ENCODE measurements at regions not wholly inside any gene's neighbourhood (a gene's known extent, or its start where the extent isn't known, plus 50 kb on each side); places are given as distances from the start of the nearest gene placed in this dataset.

DNA sequence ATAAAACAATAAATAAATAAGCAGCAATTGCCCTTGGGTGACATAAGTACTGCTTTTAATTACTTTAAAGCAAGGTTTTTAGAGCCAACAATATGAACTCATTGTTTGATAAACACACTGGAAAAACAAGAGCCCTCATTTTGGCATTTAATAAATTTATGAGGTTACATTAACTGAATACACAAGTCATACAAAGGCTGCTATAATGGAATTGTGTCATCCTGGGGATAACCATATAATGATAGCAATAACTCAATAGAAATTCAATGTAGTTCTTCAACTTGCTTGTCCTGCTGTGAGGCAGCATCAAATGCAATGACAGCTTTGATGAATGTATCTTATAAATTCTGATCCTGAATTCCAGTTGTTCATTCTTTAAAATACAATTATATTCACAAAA, 1512.5 kb downstream of the STIM2 start:
- no peak for DNase-seq (ENCODE audit: low read depth in 1 of 2, low spot score in 1 of 2)
- in situ Hi-C loops (cut with HindIII; ENCODE audit: low pct_unique_long_range_greater_than_20kb, low sequenced_read_pairs), result no loop called here
- no peak for TF ChIP-seq JUND (IDR thresholded peaks at IDR 0.05; ENCODE audit: low read depth)

DNA sequence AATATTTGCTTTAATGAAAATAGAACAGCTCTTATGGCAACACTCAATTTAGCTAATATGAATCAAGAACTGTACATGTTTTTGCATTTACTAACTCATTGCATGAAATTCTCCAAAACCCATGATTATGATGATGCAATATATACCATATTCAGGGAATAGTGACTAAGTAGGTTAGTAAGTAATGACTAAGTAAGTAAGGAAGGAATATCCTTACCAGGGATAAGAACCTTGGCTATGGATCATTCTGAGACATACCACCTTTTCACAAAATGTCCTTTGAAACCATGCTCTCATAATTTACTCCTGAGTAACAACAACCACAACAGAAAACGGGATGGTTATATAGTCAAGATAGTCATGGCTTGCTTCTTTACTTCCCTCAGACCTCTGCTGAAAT, 1513.0 kb downstream of the STIM2 start:
- TF ChIP-seq JUND (IDR thresholded peaks at IDR 0.05; ENCODE audit: low read depth), result no peak
- in situ Hi-C loops (cut with HindIII; ENCODE audit: low pct_unique_long_range_greater_than_20kb, low sequenced_read_pairs), result no loop called here
- DNase-seq (ENCODE audit: low read depth in 1 of 2, low spot score in 1 of 2), result no peak

DNA sequence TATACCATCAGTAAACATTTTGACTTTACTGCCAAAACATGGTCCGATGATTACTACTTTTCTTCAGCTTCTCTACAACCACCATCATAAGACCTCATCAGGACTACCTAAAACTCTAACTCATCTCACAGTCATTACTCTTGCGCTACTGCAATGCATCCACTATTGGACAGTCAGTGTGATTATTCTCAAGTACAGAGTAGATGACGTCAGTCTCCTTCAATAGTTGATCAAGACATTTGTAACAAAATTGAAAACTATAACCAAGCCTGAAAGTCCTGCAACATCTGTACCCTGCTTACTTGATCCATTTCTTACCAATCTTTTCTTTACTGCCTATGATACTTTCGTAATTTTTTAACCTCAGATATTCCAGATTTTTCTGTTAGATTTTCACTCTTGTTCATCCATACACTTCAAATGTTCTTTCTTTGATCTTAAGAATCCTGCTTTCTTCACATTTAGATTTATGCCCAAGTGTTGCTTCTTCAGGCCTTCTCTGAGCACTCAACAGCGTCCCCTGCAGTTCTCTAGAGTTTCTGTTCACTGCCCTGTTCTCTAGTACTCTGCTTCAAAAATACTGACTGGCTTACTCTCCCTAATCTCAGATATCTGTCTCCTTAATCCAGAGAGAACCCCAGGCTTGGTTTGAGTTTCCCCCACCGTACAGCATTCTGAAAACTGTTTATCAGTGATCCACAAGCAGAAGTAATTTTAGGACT, 1517.6 kb downstream of the STIM2 start:
- no peak for TF ChIP-seq JUND (IDR thresholded peaks at IDR 0.05; ENCODE audit: low read depth)
- DNase-seq (ENCODE audit: low read depth in 1 of 2, low spot score in 1 of 2), result no peak
- in situ Hi-C loops (cut with HindIII; ENCODE audit: low pct_unique_long_range_greater_than_20kb, low sequenced_read_pairs), result no loop called here

DNA sequence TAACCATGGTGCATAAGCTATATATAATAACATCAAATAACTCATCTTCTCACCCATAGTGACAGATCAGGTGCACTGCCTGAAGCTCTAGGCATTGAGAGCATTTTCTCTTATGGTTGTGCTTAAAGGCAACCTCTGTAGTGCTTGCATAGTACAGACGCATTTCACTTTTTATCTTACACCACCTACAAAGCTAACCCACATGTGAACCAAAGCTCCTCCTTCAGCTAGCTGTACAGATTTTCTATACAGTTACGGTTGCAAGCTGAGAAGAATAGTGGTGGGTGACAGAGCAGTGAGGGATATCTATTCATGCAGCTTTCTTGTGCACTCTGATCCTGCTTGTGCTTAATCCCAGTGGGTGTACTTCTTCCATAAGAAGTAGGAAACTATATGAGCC, 1525.2 kb downstream of the STIM2 start:
- no peak for DNase-seq (ENCODE audit: low read depth in 1 of 2, low spot score in 1 of 2)
- no peak for TF ChIP-seq JUND (IDR thresholded peaks at IDR 0.05; ENCODE audit: low read depth)
- in situ Hi-C loops (cut with HindIII; ENCODE audit: low pct_unique_long_range_greater_than_20kb, low sequenced_read_pairs), result no loop called here

DNA sequence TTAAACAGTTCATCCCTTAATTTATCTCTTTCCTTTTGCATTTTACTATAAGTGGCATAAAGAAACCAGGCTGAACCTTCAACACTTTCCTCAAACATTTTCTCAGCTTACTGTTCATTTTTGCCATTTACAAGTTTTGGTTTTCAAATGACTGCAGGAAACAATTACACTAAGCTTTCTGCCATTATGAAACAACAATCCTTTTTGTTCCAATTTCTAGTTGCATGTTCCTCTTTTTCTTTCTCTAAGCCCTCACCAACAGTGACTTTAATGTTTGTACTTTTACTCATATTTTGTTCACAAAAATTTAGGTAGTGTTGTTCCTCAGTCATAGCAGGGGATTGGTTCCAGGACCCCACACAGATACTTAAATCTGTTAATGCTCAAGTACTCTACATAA, 1526.1 kb downstream of the STIM2 start:
- DNase-seq (ENCODE audit: low read depth in 1 of 2, low spot score in 1 of 2), result no peak
- in situ Hi-C loops (cut with HindIII; ENCODE audit: low pct_unique_long_range_greater_than_20kb, low sequenced_read_pairs), result no loop called here
- no peak for TF ChIP-seq JUND (IDR thresholded peaks at IDR 0.05; ENCODE audit: low read depth)

DNA sequence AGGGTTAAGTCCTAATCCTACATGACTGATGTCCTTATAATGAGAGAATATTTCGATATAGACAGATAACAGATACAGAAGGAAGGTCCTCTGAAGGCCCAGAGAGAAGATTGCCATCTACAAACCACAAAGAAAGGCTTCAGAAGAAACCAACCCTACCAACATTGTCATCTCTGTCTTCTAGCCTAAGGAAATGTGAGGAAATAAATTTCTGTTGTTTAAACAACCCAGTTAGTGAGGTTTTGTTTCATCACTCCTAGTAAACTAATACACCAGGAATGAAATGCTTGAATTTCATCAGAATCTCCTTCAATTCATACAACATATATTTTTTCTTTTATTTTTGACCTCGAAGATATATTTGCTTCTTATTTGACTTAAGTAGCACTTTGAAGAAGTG, 1527.8 kb downstream of the STIM2 start:
- in situ Hi-C loops (cut with HindIII; ENCODE audit: low pct_unique_long_range_greater_than_20kb, low sequenced_read_pairs), result no loop called here
- no peak for TF ChIP-seq JUND (IDR thresholded peaks at IDR 0.05; ENCODE audit: low read depth)
- DNase-seq (ENCODE audit: low read depth in 1 of 2, low spot score in 1 of 2), result no peak

DNA sequence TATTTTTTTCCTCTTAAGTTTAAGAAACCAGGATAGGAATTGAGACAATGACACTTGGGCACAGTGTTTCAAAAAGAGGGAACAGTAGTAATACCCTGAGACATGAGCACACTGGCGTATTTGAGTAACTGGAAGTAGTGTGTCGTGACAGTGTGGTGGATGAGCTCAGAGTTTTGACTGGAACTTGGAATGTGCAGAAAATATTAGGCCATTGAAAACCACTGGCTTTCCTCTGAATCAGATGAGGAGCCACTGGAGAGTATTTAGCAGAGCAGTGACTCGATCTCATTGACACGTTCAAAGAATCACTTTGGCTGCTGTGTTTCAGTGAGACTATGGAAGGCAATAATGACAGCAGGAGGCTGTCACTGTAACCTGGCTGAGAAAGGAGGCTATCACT, 1531.2 kb downstream of the STIM2 start:
- in situ Hi-C loops (cut with HindIII; ENCODE audit: low pct_unique_long_range_greater_than_20kb, low sequenced_read_pairs), result no loop called here
- no peak for DNase-seq (ENCODE audit: low read depth in 1 of 2, low spot score in 1 of 2)
- TF ChIP-seq JUND (IDR thresholded peaks at IDR 0.05; ENCODE audit: low read depth), result no peak

DNA sequence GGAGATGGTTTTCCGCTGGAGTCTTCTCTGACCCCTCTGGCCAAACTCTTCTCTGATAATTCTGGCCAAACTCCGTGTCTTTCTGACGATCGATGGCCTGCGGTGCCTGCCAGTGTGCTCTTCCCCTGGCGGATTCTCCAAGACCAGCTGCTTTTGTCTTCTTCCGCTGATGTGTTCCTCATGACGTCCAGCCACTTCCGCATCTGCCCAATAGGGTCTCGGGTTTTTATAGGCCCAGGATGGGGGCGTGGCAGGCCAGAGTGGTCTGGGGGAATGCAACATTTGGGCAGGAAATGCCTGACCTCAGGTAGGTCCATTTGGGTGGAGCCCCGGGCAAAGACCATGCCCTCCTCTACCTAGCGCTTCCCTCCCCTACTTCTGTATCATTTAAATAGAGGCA, 1542.1 kb downstream of the STIM2 start:
- DNase-seq (ENCODE audit: low read depth in 1 of 2, low spot score in 1 of 2), result no peak
- in situ Hi-C loops (cut with HindIII; ENCODE audit: low pct_unique_long_range_greater_than_20kb, low sequenced_read_pairs), result no loop called here
- no peak for TF ChIP-seq JUND (IDR thresholded peaks at IDR 0.05; ENCODE audit: low read depth)

DNA sequence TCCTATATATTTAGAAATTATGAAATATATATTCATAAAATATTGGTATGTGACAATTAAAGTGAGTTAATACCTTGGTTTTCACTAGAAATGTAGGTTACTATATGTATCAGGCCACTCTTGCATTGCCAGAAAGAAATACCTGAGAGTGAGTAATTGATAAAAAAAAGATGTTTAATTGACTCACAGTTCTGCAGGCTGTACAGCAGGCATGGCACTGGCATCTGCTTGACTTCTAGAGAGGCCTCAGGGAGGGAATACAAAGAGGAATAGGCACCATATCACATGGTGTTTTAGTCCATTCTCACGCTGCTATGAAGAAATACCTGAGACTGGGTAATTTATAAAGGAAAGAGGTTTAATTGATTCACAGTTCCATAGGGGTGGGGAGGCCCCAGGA, 1560.6 kb downstream of the STIM2 start:
- in situ Hi-C loops (cut with HindIII; ENCODE audit: low pct_unique_long_range_greater_than_20kb, low sequenced_read_pairs), result no loop called here
- TF ChIP-seq JUND (IDR thresholded peaks at IDR 0.05; ENCODE audit: low read depth), result no peak
- no peak for DNase-seq (ENCODE audit: low read depth in 1 of 2, low spot score in 1 of 2)

DNA sequence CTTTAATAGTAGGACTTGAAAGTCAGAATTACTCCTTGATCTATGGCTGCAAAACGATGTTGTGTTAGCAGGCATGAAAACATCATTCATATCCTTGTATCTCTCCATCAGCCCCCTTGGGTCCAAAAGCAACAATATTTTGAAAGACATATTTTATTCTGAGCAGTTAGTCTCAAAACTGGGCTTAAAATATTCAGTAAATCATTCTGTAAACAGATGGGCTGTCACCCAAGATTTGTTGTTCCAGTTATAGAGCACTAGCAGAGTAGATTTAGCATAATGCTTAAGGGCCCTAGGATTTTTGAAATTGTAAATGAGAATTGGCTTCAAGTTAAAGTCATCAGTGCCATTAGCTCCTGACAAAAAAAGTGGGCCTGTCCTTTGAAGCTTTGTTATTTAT, 1565.6 kb downstream of the STIM2 start:
- in situ Hi-C loops (cut with HindIII; ENCODE audit: low pct_unique_long_range_greater_than_20kb, low sequenced_read_pairs), result no loop called here
- DNase-seq (ENCODE audit: low read depth in 1 of 2, low spot score in 1 of 2), result no peak
- TF ChIP-seq JUND (IDR thresholded peaks at IDR 0.05; ENCODE audit: low read depth), result no peak

DNA sequence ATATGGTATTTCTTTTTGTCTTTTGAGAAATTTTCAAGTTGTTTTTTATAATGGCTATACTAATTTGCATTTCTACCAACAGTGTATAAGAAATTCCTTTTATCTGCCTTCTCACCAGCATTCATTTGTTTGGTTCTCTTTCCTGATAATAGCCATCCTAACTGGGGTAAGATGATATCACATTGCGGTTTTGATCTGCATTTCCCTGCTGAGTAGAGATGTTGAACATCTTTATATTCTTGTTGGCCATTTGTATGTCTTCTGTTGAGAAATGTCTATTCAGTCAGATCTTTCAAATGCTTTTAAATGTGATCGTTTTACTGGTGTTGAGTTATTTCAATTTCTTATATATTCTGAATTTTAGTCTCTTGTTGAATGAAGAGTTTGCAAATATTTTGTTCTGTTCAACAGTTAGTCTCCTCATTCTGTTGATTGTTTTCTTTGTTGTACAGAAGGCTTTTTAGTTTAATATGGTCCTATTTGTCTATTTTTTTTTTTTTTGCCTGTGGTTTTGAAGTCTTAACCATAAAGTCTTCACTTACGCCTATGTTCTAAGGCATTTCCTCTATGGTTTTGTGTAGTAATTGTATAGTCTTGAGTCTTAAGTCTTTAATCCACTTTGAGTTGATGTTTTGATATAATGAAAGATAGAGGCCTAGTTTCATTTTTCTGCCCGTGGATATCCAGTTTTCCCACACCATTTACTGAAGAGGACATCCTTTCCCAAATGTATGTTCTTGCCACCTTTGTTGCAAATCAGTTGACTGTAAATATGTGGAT, 1566.9 kb downstream of the STIM2 start:
- in situ Hi-C loops (cut with HindIII; ENCODE audit: low pct_unique_long_range_greater_than_20kb, low sequenced_read_pairs), result no loop called here
- no peak for DNase-seq (ENCODE audit: low read depth in 1 of 2, low spot score in 1 of 2)
- no peak for TF ChIP-seq JUND (IDR thresholded peaks at IDR 0.05; ENCODE audit: low read depth)

DNA sequence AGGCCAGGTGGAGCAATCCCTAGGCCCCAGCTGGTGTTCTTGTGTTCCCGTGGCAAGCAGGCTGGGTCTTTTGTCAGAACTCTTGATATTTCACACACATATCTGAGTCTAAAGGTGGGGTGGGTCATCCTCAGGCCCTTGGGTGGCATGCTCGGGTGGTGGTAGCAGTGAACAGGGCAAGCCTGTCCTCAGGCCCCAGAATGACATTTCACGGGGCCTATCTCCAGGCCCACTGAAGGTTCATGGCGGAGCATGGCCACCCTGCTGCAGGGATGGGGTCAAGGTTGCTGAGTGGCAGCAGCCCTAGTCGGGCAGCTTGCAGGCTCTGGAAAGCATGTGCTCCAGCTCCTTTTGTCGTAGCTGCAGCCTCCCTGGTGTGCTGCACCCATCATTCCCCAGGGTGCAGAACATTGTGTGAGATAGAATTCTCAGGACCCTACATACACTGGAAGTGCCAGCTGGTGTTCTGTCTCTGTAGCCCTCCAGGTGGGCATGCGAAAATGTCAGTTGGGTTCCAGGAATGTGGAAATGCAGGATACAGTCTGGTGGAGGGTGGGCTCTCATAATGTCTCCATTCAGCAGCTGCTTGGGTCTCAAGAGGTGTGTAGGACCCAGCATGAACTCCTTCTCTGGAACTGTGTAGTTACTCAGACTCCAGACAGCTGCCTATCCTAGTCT, 1571.8 kb downstream of the STIM2 start:
- TF ChIP-seq JUND (IDR thresholded peaks at IDR 0.05; ENCODE audit: low read depth), result no peak
- in situ Hi-C loops (cut with HindIII; ENCODE audit: low pct_unique_long_range_greater_than_20kb, low sequenced_read_pairs), result no loop called here
- no peak for DNase-seq (ENCODE audit: low read depth in 1 of 2, low spot score in 1 of 2)

DNA sequence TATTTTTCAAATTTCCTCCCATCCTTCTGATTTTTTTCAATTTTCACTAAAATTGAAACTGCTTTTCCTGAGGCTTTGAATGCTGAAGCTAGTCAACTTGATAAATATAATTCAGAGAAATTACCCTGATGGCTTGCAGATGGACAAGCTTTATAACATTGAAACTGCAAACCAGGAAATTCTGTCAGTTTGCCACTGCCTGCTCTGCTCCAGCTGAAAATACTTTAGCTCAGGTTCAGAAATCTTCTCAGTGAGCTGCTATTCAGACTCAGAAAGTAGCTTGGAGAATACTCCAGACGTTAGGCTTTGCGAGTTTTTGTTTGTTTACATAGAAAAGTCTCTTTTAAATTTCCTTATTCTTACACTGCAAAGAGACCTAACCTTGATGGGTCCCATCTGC, 1574.7 kb downstream of the STIM2 start:
- in situ Hi-C loops (cut with HindIII; ENCODE audit: low pct_unique_long_range_greater_than_20kb, low sequenced_read_pairs), result no loop called here
- no peak for DNase-seq (ENCODE audit: low read depth in 1 of 2, low spot score in 1 of 2)
- TF ChIP-seq JUND (IDR thresholded peaks at IDR 0.05; ENCODE audit: low read depth), result no peak
